ENCODE measurements at regions not wholly inside any gene's neighbourhood (a gene's known extent, or its start where the extent isn't known, plus 50 kb on each side); places are given as distances from the start of the nearest gene placed in this dataset.

DNA sequence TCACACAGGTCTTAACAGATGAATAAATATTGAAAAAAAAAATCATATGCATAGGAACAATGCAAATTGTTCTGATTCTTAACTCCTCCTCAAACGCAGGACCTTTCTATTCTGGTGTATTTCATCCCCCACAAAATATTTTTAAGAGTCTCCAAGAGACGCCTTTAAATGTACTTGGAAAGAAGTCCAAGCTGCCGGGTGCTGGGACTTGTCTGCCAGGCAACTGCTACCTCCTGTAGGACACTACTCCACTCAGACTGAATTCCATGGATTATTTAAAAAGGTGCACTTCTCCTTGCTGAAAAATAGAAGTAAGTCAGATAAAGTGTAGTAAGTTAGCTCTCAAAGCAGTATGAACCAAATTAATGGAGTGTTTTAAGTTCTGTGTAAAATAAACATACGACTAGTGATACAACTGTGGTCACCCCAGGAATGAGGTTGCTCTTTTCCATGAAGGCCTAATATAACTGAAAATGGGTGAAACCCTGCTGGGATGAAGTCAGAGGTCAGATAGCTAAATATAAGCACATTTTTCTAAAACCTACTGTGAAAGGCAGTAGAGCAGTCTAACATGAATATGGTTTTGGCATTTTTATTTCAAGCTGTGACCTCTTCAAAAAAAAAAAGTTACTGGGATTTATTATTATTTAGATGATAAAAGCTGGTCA lies 189.2 kb upstream of the PBX1 start:
- POLR2A ChIA-PET = no interaction called here
- ATAC-seq = no peak
- Histone ChIP-seq H3K4me3 (no peak overlapping the region), H3K4me2 (ENCODE audit: insufficient read depth, low read length) (no peak overlapping the region), H3K9me3 (replicated peaks; ENCODE audit: control insufficient read depth, insufficient read depth, low read depth, low read length) (no peaks in the 10 kb centered on the region; the same call in 1 of the 2 replicates), H3K79me2 (ENCODE audit: control insufficient read depth, insufficient read depth, low read length) (no peaks in the 10 kb centered on the region), H3K9ac (ENCODE audit: insufficient read depth in 1 of 2, low read depth in 2 of 2, low read length in 2 of 2) (no peak overlapping the region), H4K20me1 (replicated peaks; ENCODE audit: control insufficient read depth, insufficient read depth, low read length) (no peaks in the 10 kb centered on the region), H3K27me3 (ENCODE audit: control insufficient read depth in 2 of 2, insufficient read depth in 2 of 2, low read length in 2 of 2) (no peaks in the 10 kb centered on the region), H2AFZ (ENCODE audit: low read depth, low read length) (no peak overlapping the region), H3K27ac (ENCODE audit: extremely low read depth, low read depth, low read length) (no peak overlapping the region), H3K36me3 (ENCODE audit: control insufficient read depth, insufficient read depth, low read length) (no peaks in the 10 kb centered on the region), H3K9me1 (ENCODE audit: control insufficient read depth, insufficient read depth, low read length) (no peaks in the 10 kb centered on the region), H3K4me1 (replicated peaks in 1 of 2; ENCODE audit: control insufficient read depth in 2 of 2, insufficient read depth in 2 of 2, low read length in 2 of 2) (no peaks in the 10 kb centered on the region)
- BruUV-seq (replicated peaks) = no TSS peak
- in situ Hi-C loops (cut with MboI) = no loop called here
- no peak for DNase-seq (ENCODE audit: extremely low read depth in 1 of 4, low spot score in 3 of 4)
- FAIRE-seq = no peak
- TF ChIP-seq, protein P1, sequence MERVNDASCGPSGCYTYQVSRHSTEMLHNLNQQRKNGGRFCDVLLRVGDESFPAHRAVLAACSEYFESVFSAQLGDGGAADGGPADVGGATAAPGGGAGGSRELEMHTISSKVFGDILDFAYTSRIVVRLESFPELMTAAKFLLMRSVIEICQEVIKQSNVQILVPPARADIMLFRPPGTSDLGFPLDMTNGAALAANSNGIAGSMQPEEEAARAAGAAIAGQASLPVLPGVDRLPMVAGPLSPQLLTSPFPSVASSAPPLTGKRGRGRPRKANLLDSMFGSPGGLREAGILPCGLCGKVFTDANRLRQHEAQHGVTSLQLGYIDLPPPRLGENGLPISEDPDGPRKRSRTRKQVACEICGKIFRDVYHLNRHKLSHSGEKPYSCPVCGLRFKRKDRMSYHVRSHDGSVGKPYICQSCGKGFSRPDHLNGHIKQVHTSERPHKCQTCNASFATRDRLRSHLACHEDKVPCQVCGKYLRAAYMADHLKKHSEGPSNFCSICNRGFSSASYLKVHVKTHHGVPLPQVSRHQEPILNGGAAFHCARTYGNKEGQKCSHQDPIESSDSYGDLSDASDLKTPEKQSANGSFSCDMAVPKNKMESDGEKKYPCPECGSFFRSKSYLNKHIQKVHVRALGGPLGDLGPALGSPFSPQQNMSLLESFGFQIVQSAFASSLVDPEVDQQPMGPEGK (CRISPR knock-in tag; IDR thresholded peaks at IDR 0.05; ENCODE audit: borderline replicate concordance) = no peak
- TF ChIP-seq NFE2 (IDR thresholded peaks at IDR 0.05; ENCODE audit: low read depth) (no peak), NFYB (IDR thresholded peaks at IDR 0.05; ENCODE audit: extremely low read depth, insufficient read length) (no peak), ZNF77 (CRISPR knock-in tag; IDR thresholded peaks at IDR 0.05) (no peak), TAF15 (IDR thresholded peaks at IDR 0.05; ENCODE audit: low read depth, low read length) (no peak), E2F3 (CRISPR knock-in tag; IDR thresholded peaks at IDR 0.05) (no peak), GTF2A2 (tag; IDR thresholded peaks at IDR 0.05) (no peak), LARP7 (IDR thresholded peaks at IDR 0.05) (no peak), MCM2 (IDR thresholded peaks at IDR 0.05; ENCODE audit: low read depth) (no peak), GATAD2B (IDR thresholded peaks at IDR 0.05; ENCODE audit: borderline replicate concordance) (no peak), PHB2 (IDR thresholded peaks at IDR 0.05; ENCODE audit: low read depth) (no peak)
- TF ChIP-seq, protein P2, sequence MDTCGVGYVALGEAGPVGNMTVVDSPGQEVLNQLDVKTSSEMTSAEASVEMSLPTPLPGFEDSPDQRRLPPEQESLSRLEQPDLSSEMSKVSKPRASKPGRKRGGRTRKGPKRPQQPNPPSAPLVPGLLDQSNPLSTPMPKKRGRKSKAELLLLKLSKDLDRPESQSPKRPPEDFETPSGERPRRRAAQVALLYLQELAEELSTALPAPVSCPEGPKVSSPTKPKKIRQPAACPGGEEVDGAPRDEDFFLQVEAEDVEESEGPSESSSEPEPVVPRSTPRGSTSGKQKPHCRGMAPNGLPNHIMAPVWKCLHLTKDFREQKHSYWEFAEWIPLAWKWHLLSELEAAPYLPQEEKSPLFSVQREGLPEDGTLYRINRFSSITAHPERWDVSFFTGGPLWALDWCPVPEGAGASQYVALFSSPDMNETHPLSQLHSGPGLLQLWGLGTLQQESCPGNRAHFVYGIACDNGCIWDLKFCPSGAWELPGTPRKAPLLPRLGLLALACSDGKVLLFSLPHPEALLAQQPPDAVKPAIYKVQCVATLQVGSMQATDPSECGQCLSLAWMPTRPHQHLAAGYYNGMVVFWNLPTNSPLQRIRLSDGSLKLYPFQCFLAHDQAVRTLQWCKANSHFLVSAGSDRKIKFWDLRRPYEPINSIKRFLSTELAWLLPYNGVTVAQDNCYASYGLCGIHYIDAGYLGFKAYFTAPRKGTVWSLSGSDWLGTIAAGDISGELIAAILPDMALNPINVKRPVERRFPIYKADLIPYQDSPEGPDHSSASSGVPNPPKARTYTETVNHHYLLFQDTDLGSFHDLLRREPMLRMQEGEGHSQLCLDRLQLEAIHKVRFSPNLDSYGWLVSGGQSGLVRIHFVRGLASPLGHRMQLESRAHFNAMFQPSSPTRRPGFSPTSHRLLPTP (IDR thresholded peaks at IDR 0.05; ENCODE audit: borderline replicate concordance, extremely low read depth, insufficient read length) = no peak
- intact Hi-C loops (cut with micrococcal nuclease) = no loop called here
- CTCF ChIA-PET (ENCODE audit: low intra/inter-chr PET ratio) = no interaction called here
- 0% methylated on average over 4 of the region's 4 CpGs for WGBS (ENCODE audit: insufficient coverage, low coverage, missing lambda C conversion rate)

All from K562 (cell line).